NB4 (cell line): ENCODE measurements at regions not wholly inside any gene's neighbourhood (a gene's known extent, or its start where the extent isn't known, plus 50 kb on each side); places are given as distances from the start of the nearest gene placed in this dataset.
"Not testable (repeated sequence)": the region's sequence is repeated elsewhere in the genome, so short reads cannot be mapped to it uniquely, and the experiment has no call there.

ENCODE experiments used
- DNase-seq: peaks from one replicate; pipeline ENCODE4 v3.0.0; 2010; ENCODE audit warnings: low read depth
- H3K4me3 ChIP-seq: one replicate; pipeline ENCODE4 v1.5.1; 2011; ENCODE audit warnings: mild to moderate bottlenecking, low read depth, low read length, moderate library complexity
- CTCF ChIP-seq: IDR thresholded peaks from one replicate; pipeline ENCODE4 v1.5.1; 2012; ENCODE audit warnings: low read depth, low read length
- MAX ChIP-seq: IDR thresholded peaks from 2 replicates; pipeline ENCODE4 v1.6.1; 2011; ENCODE audit warnings: low read depth, low read length
- MYC ChIP-seq: IDR thresholded peaks from 2 replicates; pipeline ENCODE4 v1.6.1; 2011; ENCODE audit warnings: low read depth, low read length
- POLR2A ChIP-seq: IDR thresholded peaks from 2 replicates; pipeline ENCODE4 v1.6.1; 2011; ENCODE audit warnings: mild to moderate bottlenecking; ENCODE audit not compliant: insufficient read length; ENCODE audit errors: extremely low read depth

GRCh38 chr14:51462706-51463105, 189.0 kb upstream of the FRMD6 start:
- no peak for TF ChIP-seq POLR2A
- no peak for TF ChIP-seq MAX
- TF ChIP-seq MYC, result no peak
- TF ChIP-seq CTCF, result no peak
- no peak for DNase-seq
- no peak overlapping the region for H3K4me3 ChIP-seq

GRCh38 chr14:51463461-51463860, 188.2 kb upstream of the FRMD6 start:
- H3K4me3 ChIP-seq, result no peak overlapping the region
- no peak for DNase-seq
- TF ChIP-seq MYC (no peak), POLR2A (no peak), MAX (no peak), CTCF (no peak)

- DNase-seq, result no peak
These were observed 187.3 kb upstream of the FRMD6 start for GRCh38 chr14:51464411-51464810.

GRCh38 chr14:51465486-51465885, 186.2 kb upstream of the FRMD6 start:
- DNase-seq, result no peak
- H3K4me3 ChIP-seq, result no peak overlapping the region
- TF ChIP-seq MAX (no peak), MYC (no peak), POLR2A (no peak), CTCF (no peak)

More at GRCh38 chr14:51464411-51464810, 187.3 kb upstream of the FRMD6 start:
- TF ChIP-seq POLR2A (no peak), MAX (no peak), CTCF (no peak), MYC (no peak)
- H3K4me3 ChIP-seq, result no peak overlapping the region

GRCh38 chr14:51467392-51467791, 184.3 kb upstream of the FRMD6 start:
- DNase-seq, H3K4me3 ChIP-seq: not testable (repeated sequence)

- no peak for TF ChIP-seq POLR2A
- TF ChIP-seq CTCF, result no peak
- no peak for TF ChIP-seq MAX
- no peak for TF ChIP-seq MYC
- DNase-seq, result no peak
- H3K4me3 ChIP-seq, result no peak overlapping the region
These were observed 183.2 kb upstream of the FRMD6 start for GRCh38 chr14:51468523-51468922.
